ENCODE measurements at regions not wholly inside any gene's neighbourhood (a gene's known extent, or its start where the extent isn't known, plus 50 kb on each side); places are given as distances from the start of the nearest gene placed in this dataset.

DNA sequence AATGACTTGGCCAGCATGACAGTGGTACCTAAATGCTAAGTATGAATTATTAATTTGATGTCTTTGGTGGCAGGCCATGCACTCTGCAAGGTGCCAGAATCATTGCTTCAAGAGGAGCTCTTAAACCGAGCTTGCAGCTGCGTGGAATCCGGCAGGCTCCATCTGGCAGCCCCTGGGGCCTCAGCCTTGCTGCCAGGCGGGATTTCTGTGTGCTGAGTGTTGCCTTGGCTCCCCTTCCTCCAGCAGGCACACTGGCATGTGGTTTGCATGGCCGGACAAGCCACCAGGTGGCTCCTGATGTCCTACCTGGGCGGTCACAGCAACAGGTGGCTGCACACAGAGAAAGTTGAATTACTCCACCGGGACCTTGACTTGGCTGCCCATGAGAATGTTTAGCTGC is 155.4 kb downstream of the URB2 start:
- Histone ChIP-seq H3K9me3 (no peaks in the 10 kb centered on the region), H3K27ac (no peak overlapping the region), H3K36me3 (no peaks in the 10 kb centered on the region), H3K27me3 (no peaks in the 10 kb centered on the region), H3K4me3 (no peak overlapping the region), H3K4me1 (no peaks in the 10 kb centered on the region)
- TF ChIP-seq, protein P1, sequence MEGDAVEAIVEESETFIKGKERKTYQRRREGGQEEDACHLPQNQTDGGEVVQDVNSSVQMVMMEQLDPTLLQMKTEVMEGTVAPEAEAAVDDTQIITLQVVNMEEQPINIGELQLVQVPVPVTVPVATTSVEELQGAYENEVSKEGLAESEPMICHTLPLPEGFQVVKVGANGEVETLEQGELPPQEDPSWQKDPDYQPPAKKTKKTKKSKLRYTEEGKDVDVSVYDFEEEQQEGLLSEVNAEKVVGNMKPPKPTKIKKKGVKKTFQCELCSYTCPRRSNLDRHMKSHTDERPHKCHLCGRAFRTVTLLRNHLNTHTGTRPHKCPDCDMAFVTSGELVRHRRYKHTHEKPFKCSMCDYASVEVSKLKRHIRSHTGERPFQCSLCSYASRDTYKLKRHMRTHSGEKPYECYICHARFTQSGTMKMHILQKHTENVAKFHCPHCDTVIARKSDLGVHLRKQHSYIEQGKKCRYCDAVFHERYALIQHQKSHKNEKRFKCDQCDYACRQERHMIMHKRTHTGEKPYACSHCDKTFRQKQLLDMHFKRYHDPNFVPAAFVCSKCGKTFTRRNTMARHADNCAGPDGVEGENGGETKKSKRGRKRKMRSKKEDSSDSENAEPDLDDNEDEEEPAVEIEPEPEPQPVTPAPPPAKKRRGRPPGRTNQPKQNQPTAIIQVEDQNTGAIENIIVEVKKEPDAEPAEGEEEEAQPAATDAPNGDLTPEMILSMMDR (IDR thresholded peaks at IDR 0.05): peak; percentile 33
- intact Hi-C loops (cut with DNase I): no loop called here
- peak; percentile 87 for ATAC-seq
- peak; percentile 80 for DNase-seq

DNA sequence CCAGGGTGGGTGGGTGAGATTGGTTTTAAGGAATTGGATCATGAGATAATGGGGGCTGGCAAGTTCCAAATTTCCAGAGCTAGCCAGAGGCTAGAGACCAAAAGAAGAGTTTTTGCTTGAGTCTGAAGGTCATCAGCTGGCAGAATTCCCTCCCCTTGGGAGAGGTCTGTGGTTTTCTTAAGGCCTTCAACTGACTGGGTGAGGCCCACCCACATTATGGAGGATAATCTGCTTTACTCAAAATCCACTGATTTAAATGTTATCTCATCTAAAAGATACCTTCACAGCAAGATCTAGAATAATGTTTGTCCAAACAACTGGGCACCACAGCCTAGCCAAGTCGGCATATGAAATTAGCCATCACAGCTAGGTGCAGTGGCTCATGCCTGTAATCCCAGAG is 156.4 kb downstream of the URB2 start:
- TF ChIP-seq, protein P1 (IDR thresholded peaks at IDR 0.05): no peak
- Histone ChIP-seq H3K9me3 (no peaks in the 10 kb centered on the region), H3K27me3 (no peaks in the 10 kb centered on the region), H3K36me3 (no peaks in the 10 kb centered on the region), H3K4me1 (no peaks in the 10 kb centered on the region), H3K4me3 (no peak overlapping the region), H3K27ac (no peak overlapping the region)
- DNase-seq (no peak), ATAC-seq (no peak)
- intact Hi-C loops (cut with DNase I): no loop called here

DNA sequence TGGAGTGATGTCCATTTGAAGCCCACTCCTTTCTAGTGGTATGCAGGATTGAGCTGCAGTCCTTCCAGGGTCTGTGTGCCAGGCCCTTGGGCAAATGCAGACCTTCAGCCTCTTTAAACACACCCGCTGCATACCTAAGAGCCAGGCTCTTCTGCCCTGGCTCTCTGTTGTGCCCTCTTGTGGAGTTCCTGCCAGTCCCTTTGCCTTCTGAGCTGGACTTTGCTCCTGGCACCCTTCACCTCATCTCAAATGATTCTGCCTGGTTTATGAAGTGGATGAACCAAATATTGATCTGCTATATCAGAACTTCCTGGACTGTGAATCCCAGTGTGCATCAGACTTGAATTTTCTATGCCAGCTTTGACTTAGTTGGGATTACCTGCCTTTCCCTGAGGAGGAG is 158.8 kb downstream of the URB2 start:
- DNase-seq: no peak
- Histone ChIP-seq H3K27me3 (no peaks in the 10 kb centered on the region), H3K4me3 (no peak overlapping the region), H3K4me1 (no peaks in the 10 kb centered on the region), H3K36me3 (no peaks in the 10 kb centered on the region), H3K27ac (no peak overlapping the region), H3K9me3 (no peaks in the 10 kb centered on the region)
- intact Hi-C loops (cut with DNase I): no loop called here
- TF ChIP-seq, protein P1 (IDR thresholded peaks at IDR 0.05): no peak
- ATAC-seq: no peak

DNA sequence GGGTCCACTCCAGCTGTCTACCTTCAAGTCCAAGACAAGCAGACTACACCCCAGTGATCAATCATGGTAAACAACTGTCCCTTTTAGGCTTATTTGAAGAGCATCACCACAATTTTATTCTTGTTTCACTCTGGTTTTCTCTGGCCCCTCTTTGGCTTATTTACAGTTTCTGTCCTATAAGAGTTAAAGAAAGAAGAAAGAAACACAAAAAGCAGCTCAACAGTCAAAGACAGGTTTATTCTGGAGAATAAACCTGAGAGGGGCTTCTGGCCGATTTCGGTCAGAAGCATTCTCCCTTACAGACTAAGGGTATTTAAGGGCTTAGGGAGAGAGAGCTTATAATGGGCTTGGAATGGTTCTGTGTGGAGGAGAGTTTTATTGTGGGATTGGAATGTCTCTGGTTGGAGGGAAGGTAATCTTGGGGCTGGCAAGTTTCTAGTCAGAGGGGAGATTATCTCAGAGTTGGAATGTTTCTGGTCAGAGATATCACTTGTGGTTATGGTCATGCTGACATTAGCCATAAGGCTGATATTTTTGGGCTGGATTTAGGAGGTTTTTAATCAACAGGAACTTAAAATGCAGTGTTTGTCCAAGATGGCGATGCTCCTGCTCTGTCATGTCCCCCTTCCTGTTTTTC is 161.0 kb downstream of the URB2 start:
- H3K9me3 ChIP-seq: no peaks in the 10 kb centered on the region
- ATAC-seq: no peak
- no peak overlapping the region for H3K4me3 ChIP-seq
- TF ChIP-seq, protein P1 (IDR thresholded peaks at IDR 0.05): no peak
- no peak for DNase-seq
- H3K27ac ChIP-seq: no peak overlapping the region
- H3K27me3 ChIP-seq: no peaks in the 10 kb centered on the region
- H3K36me3 ChIP-seq: no peaks in the 10 kb centered on the region
- intact Hi-C loops (cut with DNase I): no loop called here
- H3K4me1 ChIP-seq: no peaks in the 10 kb centered on the region

DNA sequence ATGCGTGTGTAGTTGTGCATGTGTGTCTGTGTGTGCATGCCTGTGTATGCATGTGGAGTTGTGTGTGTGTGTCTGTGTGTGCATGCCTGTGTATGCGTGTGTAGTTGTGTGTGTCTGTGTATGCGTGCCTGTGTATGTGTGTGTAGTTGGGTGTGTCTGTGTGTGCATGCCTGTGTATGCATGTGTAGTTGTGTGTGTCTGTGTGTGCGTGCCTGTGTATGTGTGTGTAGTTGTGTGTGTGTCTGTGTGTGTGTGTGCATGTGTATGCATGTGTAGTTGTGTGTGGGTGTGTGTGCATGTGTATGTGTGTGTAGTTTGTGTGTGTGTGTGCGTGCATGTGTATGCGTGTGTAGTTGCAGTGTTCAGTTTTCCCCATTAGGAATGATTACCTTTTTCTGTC is 162.0 kb downstream of the URB2 start:
- ATAC-seq (no peak), DNase-seq (no peak)
- H3K9me3 ChIP-seq: no peaks in the 10 kb centered on the region
- no peak overlapping the region for H3K27ac ChIP-seq
- TF ChIP-seq, protein P1 (IDR thresholded peaks at IDR 0.05): no peak
- H3K27me3 ChIP-seq: no peaks in the 10 kb centered on the region
- intact Hi-C loops (cut with DNase I): no loop called here
- no peaks in the 10 kb centered on the region for H3K4me1 ChIP-seq
- no peak overlapping the region for H3K4me3 ChIP-seq
- no peaks in the 10 kb centered on the region for H3K36me3 ChIP-seq
